IMR-90 (cell line): ENCODE measurements at regions not wholly inside any gene's neighbourhood (a gene's known extent, or its start where the extent isn't known, plus 50 kb on each side); places are given as distances from the start of the nearest gene placed in this dataset.

ENCODE experiments used
- ATAC-seq: fragments of 200-7000 bp; cut with Tn5 transposase; 2 replicates; pipeline ENCODE4 v1.9.1; 2020; ENCODE audit warnings: low read depth, mild to moderate bottlenecking, moderate library complexity
- BruUV-seq: library from RNA; stranded (reverse); fragments of 400-500 nt; replicated peaks from 2 replicates; lab custom pipeline; 2021; lab: Mats Ljungman, UMichigan
- CTCF ChIA-PET: fragments of 300-600 bp; formaldehyde crosslinking; extraction: SDS; loops from one replicate; lab custom pipeline; 2021; ENCODE audit warnings: antibody characterized with exemption; lab: Yijun Ruan, JAX
- POLR2A ChIA-PET: fragments of 300-600 bp; sonication (Branson Sonifier 250); formaldehyde crosslinking; loops from one replicate; lab custom pipeline; 2022; ENCODE audit warnings: antibody characterized with exemption; ENCODE audit not compliant: unreplicated experiment; lab: Charles Lee
- DNase-seq: peaks from one replicate; pipeline ENCODE4 v3.0.0; 2013
- H2AFZ ChIP-seq: replicated peaks from 2 replicates; pipeline ENCODE3; 2013; ENCODE audit warnings: low read length, mild to moderate bottlenecking; ENCODE audit not compliant: poor library complexity
- H2AK5ac ChIP-seq: 2 replicates; pipeline ENCODE4 v1.6.1; 2013; ENCODE audit warnings: low read depth, low read length, inconsistent platforms
- H2AK9ac ChIP-seq: replicated peaks from 2 replicates; pipeline ENCODE3; 2013; ENCODE audit warnings: mild to moderate bottlenecking, low read depth, low read length, moderate library complexity; ENCODE audit not compliant: poor library complexity
- H2BK120ac ChIP-seq: 2 replicates; pipeline ENCODE4 v1.6.1; 2013; ENCODE audit warnings: low read depth, low read length, inconsistent platforms
- H2BK15ac ChIP-seq: 3 replicates; pipeline ENCODE4 v1.6.1; 2013; ENCODE audit warnings: low read depth, low read length, inconsistent platforms
- H2BK20ac ChIP-seq: 2 replicates; pipeline ENCODE4 v1.6.1; 2013; ENCODE audit warnings: low read depth, mild to moderate bottlenecking, inconsistent platforms, low read length, moderate library complexity
- H2BK5ac ChIP-seq: 2 replicates; pipeline ENCODE4 v1.6.1; 2013; ENCODE audit warnings: mild to moderate bottlenecking, low read depth, low read length, inconsistent platforms; ENCODE audit not compliant: poor library complexity, severe bottlenecking
- H3K14ac ChIP-seq: replicated peaks from 2 replicates; pipeline ENCODE4 v1.6.1; 2013; ENCODE audit warnings: low read depth, low read length, inconsistent platforms
- H3K18ac ChIP-seq: 2 replicates; pipeline ENCODE4 v1.6.1; 2013; ENCODE audit warnings: low read depth, low read length, control low read depth
- H3K23ac ChIP-seq: 2 replicates; pipeline ENCODE4 v1.6.1; 2013; ENCODE audit warnings: low read depth, low read length, inconsistent platforms
- H3K27ac ChIP-seq: 2 replicates; pipeline ENCODE4 v1.5.1; 2013; ENCODE audit warnings: mild to moderate bottlenecking, control low read depth, low read length; ENCODE audit not compliant: insufficient read depth
- H3K27me3 ChIP-seq: 2 replicates; pipeline ENCODE4 v1.6.1; 2013; ENCODE audit warnings: low read length; ENCODE audit not compliant: control insufficient read depth, insufficient read depth
- H3K36me3 ChIP-seq: 2 replicates; pipeline ENCODE4 v1.6.1; 2013; ENCODE audit warnings: low read length, mixed read lengths; ENCODE audit not compliant: control insufficient read depth, insufficient read depth
- H3K4ac ChIP-seq: 2 replicates; pipeline ENCODE4 v1.6.1; 2013; ENCODE audit warnings: low read depth, low read length, inconsistent platforms
- H3K4me1 ChIP-seq: 2 replicates; pipeline ENCODE4 v1.6.1; 2013; ENCODE audit warnings: low read length, mixed read lengths; ENCODE audit not compliant: control insufficient read depth, insufficient read depth
- H3K4me2 ChIP-seq: 2 replicates; pipeline ENCODE4 v1.6.1; 2013; ENCODE audit warnings: low read depth, mild to moderate bottlenecking, control low read depth, low read length, moderate library complexity
- H3K4me3 ChIP-seq: 2 replicates; pipeline ENCODE4 v1.5.1; 2013; ENCODE audit warnings: low read depth, mild to moderate bottlenecking, control low read depth, low read length, moderate library complexity; ENCODE audit not compliant: insufficient read depth
- H3K56ac ChIP-seq: 2 replicates; pipeline ENCODE4 v1.6.1; 2013; ENCODE audit warnings: low read length, inconsistent platforms; ENCODE audit not compliant: insufficient read depth; ENCODE audit errors: extremely low read depth
- H3K79me1 ChIP-seq, 2 experiments: 2 replicates each; pipeline ENCODE4 v1.6.1; 2013; ENCODE audit warnings: low read length in 2 of 2, inconsistent platforms in 1 of 2, low read depth in 1 of 2
- H3K9ac ChIP-seq: 2 replicates; pipeline ENCODE4 v1.6.1; 2013; ENCODE audit warnings: low read depth, low read length, control low read depth
- H3K9me1 ChIP-seq: 2 replicates; pipeline ENCODE4 v1.6.1; 2013; ENCODE audit warnings: low read length, inconsistent platforms; ENCODE audit not compliant: insufficient read depth
- H3K9me3 ChIP-seq: 2 replicates; pipeline ENCODE4 v1.6.1; 2013; ENCODE audit warnings: low read length; ENCODE audit not compliant: control insufficient read depth, insufficient read depth
- H4K20me1 ChIP-seq: 2 replicates; pipeline ENCODE4 v1.6.1; 2013; ENCODE audit warnings: low read length, inconsistent platforms; ENCODE audit not compliant: insufficient read depth
- H4K5ac ChIP-seq: 2 replicates; pipeline ENCODE4 v1.6.1; 2013; ENCODE audit warnings: mild to moderate bottlenecking, low read depth, low read length, control low read depth
- H4K8ac ChIP-seq, 2 experiments: 2 replicates each; pipeline ENCODE4 v1.6.1; 2013; ENCODE audit warnings: low read depth in 2 of 2, low read length in 2 of 2, control low read depth in 1 of 2, inconsistent platforms in 1 of 2
- H4K91ac ChIP-seq: 2 replicates; pipeline ENCODE4 v1.6.1; 2013; ENCODE audit warnings: low read depth, low read length, inconsistent platforms; ENCODE audit not compliant: insufficient read depth
- BHLHE40 ChIP-seq: fragments of 150-350 bp; IDR thresholded peaks from 2 replicates; pipeline ENCODE4 v1.6.1; 2016; ENCODE audit warnings: mild to moderate bottlenecking, low read depth, low read length
- FOS ChIP-seq: fragments of 150-350 bp; IDR thresholded peaks from 2 replicates; pipeline ENCODE4 v1.6.1; 2016; ENCODE audit warnings: low read depth, low read length
- MAFK ChIP-seq: IDR thresholded peaks from 2 replicates; pipeline ENCODE4 v1.6.1; 2012; ENCODE audit warnings: low read depth, low read length, improper control_type of control experiment
- RCOR1 ChIP-seq: IDR thresholded peaks from 2 replicates; pipeline ENCODE4 v1.6.1; 2012; ENCODE audit warnings: mild to moderate bottlenecking, low read length, improper control_type of control experiment; ENCODE audit not compliant: insufficient replicate concordance
- WGBS, 2 experiments: methylation state at CpG; one replicate each; pipeline versions ENCODE4 v1.1.5 to v1.1.7; 2013; ENCODE audit warnings: missing lambda C conversion rate in 2 of 2; ENCODE audit not compliant: insufficient read length in 1 of 2; ENCODE audit errors: extremely low coverage in 2 of 2; 5-methylcytosine and 5-hydroxymethylcytosine counted together
- dilution Hi-C: fragments of 300-500 bp; cut with HindIII; formaldehyde crosslinking; loops from one replicate; pipeline ENCODE4 v1.14.3; 2018; ENCODE audit warnings: low sequenced_read_pairs; ENCODE audit not compliant: unreplicated experiment
- in situ Hi-C: fragments of 300-500 bp; cut with MboI; formaldehyde crosslinking; loops from 3 replicates; pipeline ENCODE4 v1.14.3; 2019; ENCODE audit warnings: low sequenced_read_pairs, inconsistent platforms, mixed read lengths
- intact Hi-C: fragments of 100-400 bp; cut with micrococcal nuclease; formaldehyde crosslinking; loops from 2 replicates; pipeline ENCODE4 v1.10.0; 2022

- Histone ChIP-seq H2AFZ (no peak overlapping the region), H3K4ac (no peak overlapping the region), H3K23ac (no peak overlapping the region), H3K14ac (no peak overlapping the region), H4K8ac (no peak overlapping the region), H3K79me1 (no peaks in the 10 kb centered on the region), H4K5ac (no peak overlapping the region), H2BK120ac (no peak overlapping the region), H3K9me1 (no peaks in the 10 kb centered on the region), H3K4me3 (no peak overlapping the region), H2AK5ac (no peak overlapping the region), H3K36me3 (no peaks in the 10 kb centered on the region), H3K56ac (no peak overlapping the region), H3K18ac (no peak overlapping the region), H4K91ac (no peak overlapping the region), H3K9me3 (no peaks in the 10 kb centered on the region), H2AK9ac (no peak overlapping the region), H2BK15ac (no peak overlapping the region), H4K20me1 (no peaks in the 10 kb centered on the region), H3K9ac (no peak overlapping the region), H2BK20ac (no peak overlapping the region), H3K27me3 (peaks cover 10% of the 10 kb centered on the region), H3K27ac (no peak overlapping the region), H3K4me1 (no peaks in the 10 kb centered on the region), H3K4me2 (no peak overlapping the region), H2BK5ac (no peak overlapping the region)
- dilution Hi-C loops = no loop called here
- ChIA-PET POLR2A (no interaction called here), CTCF (no interaction called here)
- in situ Hi-C loops = no loop called here
- TF ChIP-seq BHLHE40 = no peak
- TF ChIP-seq FOS = no peak
- TF ChIP-seq RCOR1 = no peak
- no peak for TF ChIP-seq MAFK
- intact Hi-C loops = no loop called here
- no TSS peak for BruUV-seq
- ATAC-seq = no peak
- DNase-seq = no peak
- 92% methylated on average over 4 of the region's 7 CpGs; no CpG with 5 or more reads in 1 of the 2 experiments for WGBS, 2 experiments
Measured at GRCh38 chr16:47876511-47876910, 279.3 kb downstream of the ABCC12 start.
